Lung microvascular endothelial cell (primary cell): ENCODE measurements at regions not wholly inside any gene's neighbourhood (a gene's known extent, or its start where the extent isn't known, plus 50 kb on each side); places are given as distances from the start of the nearest gene placed in this dataset.

Experiments used
- DNase-seq, 2 donors: peaks; one replicate each; pipeline versions ENCODE4 v3.0.0 to v3.0.0-alpha.2; 2010; ENCODE audit warnings: low read depth in 2 of 2

DNA sequence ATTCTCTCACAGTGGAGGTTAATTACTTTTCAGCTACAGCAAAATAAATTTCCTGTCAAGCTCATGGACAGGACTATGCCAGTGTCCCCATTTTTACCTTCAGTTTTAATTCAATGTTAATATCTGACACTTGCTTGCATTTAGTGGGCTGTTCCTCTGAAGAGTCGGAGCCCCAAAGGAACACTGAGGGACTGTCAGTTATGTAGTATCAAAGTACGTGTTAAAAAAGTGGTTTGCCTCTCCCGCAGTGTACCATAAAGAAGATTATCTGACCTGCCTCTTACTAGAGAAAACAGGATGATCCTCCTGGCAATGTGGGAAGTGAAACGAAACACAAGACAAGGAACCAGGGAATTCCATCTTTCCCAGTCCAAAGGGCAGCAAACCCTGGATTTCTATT, 1010.9 kb upstream of the PHF14 start:
- DNase-seq = no peak

DNA sequence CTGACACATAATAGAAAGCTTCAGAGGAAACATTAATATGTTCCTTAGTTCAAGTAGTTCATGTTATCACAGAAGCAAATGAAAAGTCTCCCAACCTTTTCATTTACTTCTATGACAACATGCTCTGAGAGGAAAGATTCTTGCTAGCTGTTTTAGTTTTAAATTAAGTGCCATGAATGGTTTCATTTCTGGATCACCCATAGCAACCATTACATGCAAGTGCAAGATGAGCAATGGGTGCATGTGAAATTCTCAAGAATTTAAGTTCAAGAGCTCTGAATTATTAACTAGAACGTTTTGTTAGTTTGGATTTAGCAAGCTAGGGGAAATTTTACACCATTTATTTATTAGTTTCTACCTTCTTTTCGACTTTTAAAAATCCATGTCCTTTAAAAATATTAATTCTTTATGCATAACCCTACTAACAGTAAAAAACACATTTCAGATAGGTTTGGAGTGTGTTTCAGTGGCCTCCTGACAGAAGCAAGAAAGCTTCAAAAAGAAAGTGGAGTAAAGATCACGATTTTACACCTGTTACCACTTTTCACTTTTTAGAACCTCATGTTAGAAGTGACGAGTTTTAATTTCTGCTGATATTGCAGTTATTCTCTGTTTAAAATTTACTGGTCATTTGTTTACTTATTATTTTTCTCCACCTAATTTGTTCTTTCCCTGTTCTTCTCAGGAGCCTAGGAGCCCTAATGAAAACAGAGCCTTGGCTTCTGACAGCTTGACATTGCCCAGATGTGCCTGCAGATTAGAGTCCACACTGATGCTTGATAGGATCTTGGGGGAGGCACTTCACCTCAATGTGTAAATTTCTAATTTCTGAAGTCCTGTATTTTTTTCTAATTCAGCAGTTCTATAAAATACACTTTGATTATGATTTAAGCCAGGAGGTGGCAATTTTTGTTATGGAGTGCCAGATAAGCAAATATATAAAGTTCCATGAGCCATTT, 995.3 kb upstream of the PHF14 start:
- DNase-seq = no peak

- DNase-seq = no peak
Observed at GRCh38 chr7:9981742-9982349, 991.8 kb upstream of the PHF14 start.

DNA sequence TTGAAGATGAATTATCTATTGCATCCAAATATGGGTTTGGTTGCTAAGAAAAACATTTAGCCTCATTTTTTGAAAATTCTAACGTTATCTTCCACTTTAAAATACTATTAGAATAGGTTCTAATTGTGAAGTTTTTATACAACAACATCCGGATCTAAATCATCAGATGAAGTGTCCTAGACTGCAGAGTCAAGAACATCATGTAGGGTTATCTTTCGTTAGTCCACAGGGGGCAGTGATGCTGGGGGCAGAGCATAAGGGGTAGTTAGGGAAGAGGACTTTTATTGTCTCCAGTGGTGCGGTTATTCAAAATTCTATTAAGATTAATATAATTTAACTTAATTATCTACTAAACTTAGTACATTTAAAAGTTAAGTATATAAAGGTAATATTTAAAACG, 990.6 kb upstream of the PHF14 start:
- no peak for DNase-seq

DNA sequence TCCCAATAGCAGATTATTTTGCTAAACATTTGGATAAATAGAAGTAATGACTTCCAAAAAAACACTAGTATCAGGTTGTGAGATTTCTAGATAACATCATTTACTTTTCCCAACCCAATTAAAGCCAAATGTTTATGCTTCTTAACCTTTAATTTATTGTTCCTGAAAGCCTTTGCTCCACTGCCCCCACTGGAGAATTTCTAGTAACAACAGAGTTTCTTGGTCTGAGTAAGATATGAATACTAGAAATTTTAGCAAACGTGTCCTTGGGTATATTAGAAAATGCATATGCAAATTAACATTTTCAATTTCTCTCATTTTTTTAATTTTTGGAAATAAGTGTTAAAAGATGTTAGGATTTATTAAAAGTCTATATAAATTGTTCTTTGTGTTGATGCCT, 958.0 kb upstream of the PHF14 start:
- DNase-seq = no peak

GRCh38 chr7:10022480-10022879, 951.2 kb upstream of the PHF14 start:
- DNase-seq = no peak

- peak in 1 of 2 donors; percentile 3 for DNase-seq
Observed at GRCh38 chr7:10022957-10023356, 950.7 kb upstream of the PHF14 start.

- no peak for DNase-seq
Observed at GRCh38 chr7:10034843-10035556, 938.7 kb upstream of the PHF14 start.

GRCh38 chr7:10036693-10037092, 937.0 kb upstream of the PHF14 start:
- DNase-seq = no peak

GRCh38 chr7:10038351-10038750, 935.3 kb upstream of the PHF14 start:
- DNase-seq = no peak

- DNase-seq = no peak
Observed at GRCh38 chr7:10040674-10041073, 933.0 kb upstream of the PHF14 start.

GRCh38 chr7:10070899-10071298, 902.8 kb upstream of the PHF14 start:
- DNase-seq = no peak

DNA sequence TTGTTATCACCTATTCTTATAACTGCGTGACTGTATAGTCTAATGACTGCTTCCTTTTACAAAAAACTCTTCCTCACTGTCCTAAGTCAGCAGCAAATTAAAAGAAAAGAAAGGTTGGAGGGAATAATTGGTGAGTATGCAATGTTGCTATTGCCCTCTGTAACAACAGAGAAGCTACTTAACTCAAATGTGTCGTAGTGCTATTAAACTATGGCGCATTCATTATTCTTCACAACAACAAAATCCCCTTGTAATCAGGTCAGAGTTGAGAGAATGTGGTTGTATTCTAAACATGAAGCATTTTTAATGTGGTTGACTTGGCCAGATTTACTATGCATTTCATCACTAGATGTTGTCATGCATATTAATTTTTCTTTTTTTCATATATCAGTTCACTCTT, 897.8 kb upstream of the PHF14 start:
- no peak for DNase-seq

DNA sequence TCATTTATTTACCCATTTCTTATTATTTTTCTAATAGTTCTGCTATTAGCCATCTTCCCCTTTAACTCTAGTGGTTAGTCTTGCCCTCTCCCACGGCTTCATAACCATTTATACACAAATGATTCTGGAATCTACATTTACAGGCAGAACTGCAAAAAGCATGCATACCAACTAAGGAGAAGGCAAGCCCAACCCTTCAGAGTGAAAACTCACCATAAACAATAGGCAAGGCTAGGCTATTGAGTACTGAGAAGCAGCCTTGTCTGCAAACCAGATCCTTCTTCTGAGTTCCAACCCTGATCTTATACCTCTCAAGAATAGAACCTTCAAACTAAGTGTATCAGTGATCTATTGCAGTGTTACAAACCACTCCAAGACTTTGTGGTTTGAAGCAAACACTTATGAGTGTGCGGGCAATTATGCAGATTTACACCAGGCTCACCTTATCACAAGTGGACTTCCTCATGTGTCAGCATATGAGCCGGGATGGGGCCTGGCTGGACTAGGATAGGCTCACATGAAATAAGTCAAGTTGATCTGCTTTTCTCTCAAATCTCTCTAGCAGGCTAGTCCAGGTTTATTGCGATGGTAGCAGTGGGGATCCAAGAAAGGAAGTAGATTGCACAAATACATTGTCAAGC, 896.9 kb upstream of the PHF14 start:
- no peak for DNase-seq

DNA sequence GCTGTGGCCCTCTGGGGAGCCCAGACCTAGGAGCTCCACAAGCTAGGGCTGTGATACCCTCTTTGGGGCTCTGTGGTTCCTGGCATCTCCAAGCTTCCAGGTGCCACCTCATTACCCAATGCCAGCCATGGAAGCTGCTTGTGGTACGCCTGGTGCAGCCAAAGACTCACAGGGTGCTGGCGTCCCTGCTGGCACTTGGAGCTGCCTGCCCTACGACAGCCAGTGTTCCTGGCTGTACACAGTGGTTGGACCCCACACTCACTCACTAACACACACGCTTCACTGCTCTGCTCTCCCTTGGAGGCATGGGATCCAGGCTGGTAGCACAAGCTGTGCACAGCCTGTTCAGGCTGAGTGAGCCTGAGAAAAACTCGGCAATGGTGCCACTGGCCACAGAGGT, 894.1 kb upstream of the PHF14 start:
- DNase-seq = no peak

DNA sequence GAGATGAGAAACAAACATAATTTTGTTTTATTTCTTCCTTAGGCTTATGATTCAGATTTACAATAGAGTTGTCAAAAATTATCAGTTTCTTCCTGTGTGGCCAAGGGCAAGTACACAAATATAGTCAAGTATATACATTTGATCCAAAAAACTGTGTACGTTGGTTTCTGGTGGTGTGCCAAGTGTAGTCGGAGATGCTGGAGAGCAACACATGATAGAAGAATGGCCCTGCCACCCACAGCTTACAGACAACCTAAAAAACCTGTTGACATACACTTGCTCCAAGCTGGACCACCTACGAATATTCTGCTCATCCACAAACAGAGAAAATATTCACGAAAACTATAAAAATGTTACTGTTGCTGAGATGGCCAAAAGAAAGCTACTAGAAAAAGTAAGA, 890.8 kb upstream of the PHF14 start:
- DNase-seq = no peak

- DNase-seq = no peak
Observed at GRCh38 chr7:10083766-10084165, 889.9 kb upstream of the PHF14 start.

DNA sequence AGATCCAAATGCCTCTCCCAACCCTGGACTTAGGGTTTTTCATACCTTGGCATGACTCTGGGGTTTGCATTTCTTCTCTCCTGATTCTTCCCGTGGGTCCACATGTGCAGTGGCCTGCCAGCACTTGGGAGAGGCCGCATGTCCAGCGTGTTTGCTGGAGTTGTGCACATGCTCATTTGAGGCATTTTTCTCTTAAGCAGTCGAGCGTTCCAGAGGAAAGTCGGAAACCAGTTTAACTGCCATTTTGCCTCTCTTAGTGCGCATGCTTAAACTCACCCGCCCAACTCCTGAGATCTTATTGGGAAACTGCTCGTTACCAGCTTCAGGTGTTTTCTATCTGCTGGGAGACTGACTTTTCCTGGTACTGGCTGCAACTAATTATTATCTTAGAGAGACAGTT, 888.4 kb upstream of the PHF14 start:
- DNase-seq = no peak

GRCh38 chr7:10100572-10100971, 873.1 kb upstream of the PHF14 start:
- DNase-seq = no peak

DNA sequence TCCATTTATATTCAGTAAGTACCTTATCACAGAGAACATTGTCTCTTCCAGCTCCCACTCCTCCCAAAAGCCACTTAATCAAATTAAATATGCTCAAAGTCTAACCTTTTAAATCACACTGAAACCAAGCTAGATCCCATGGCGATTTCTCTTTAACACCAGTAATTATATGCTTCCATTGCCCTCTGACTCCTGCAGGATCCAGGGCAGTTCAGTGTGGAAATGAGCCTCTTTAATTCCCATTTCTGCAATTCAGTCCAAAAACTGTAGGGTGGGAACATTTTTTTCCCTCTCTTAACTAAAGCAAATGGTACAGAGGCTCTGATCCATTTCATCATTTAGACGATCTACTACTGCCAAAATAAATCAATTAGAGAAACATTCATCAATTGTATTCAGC, 872.3 kb upstream of the PHF14 start:
- DNase-seq = no peak

DNA sequence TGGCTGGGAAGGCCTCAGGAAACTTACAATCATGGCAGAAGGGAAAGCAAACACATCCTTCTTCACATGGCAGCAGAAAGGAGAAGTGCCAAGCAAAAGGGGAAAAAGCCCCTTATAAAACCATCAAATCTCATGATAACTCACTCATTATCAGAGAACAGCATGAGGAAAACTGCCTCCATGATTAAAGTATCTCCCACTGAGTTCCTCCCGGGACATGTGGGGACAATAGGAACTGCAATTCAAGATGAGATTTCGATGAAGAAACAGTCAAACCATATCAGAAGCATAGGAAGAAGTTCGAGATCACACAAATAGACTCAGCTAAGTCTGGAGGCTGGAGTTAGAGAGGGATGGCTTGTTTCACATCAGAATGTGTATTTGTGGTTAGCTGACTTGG, 869.4 kb upstream of the PHF14 start:
- DNase-seq = no peak

DNA sequence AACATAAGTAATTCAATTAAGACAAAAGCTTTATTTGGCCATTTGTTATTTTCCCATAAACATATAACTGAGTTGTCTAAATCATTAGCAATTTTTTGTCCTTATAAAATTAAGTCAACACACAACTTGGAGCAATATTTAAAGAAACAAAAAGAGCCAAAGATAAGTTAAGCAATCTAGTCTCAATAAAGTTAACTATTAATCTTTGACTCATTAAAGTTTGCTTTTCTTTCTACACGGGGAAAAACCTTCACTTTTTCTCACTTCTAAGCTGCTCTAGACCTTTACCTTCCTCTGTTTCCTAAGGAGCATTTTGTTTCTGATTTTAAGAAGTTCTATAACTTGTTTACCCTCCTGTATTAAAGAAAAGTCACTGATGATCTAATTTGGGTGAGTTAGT, 867.1 kb upstream of the PHF14 start:
- no peak for DNase-seq
